ENCODE measurements at regions not wholly inside any gene's neighbourhood (a gene's known extent, or its start where the extent isn't known, plus 50 kb on each side); places are given as distances from the start of the nearest gene placed in this dataset.

GRCh38 chr6:147700436-147701209 is 192.1 kb downstream of the SAMD5 start:
- no CpG with 5 or more reads among the region's 5 CpGs for WGBS, 2 experiments (ENCODE audit: extremely low coverage in 2 of 2, insufficient read length in 1 of 2)
- no peak overlapping the region for H3K4ac ChIP-seq (ENCODE audit: low read depth, low read length)
- H3K18ac ChIP-seq (ENCODE audit: low read depth, low read length): no peak overlapping the region
- no peak overlapping the region for H3K56ac ChIP-seq (ENCODE audit: extremely low read depth, insufficient read depth, low read length)
- H2BK20ac ChIP-seq (ENCODE audit: low read depth, low read length): no peak overlapping the region
- no peaks in the 10 kb centered on the region for H4K20me1 ChIP-seq (ENCODE audit: insufficient read depth, low read length)
- H3K27ac ChIP-seq (ENCODE audit: insufficient read depth, low read length): no peak overlapping the region
- no peak overlapping the region for H4K8ac ChIP-seq (ENCODE audit: low read depth in 2 of 2, low read length in 2 of 2)
- in situ Hi-C loops (cut with MboI; ENCODE audit: low sequenced_read_pairs) (no loop called here), dilution Hi-C loops (cut with HindIII; ENCODE audit: low sequenced_read_pairs, unreplicated experiment) (no loop called here), intact Hi-C loops (cut with micrococcal nuclease) (no loop called here)
- no peak overlapping the region for H3K23ac ChIP-seq (ENCODE audit: low read depth, low read length)
- no peak overlapping the region for H3K4me3 ChIP-seq (ENCODE audit: insufficient read depth, low read depth, low read length)
- no peaks in the 10 kb centered on the region; the same call in 1 of the 2 replicates for H3K9me3 ChIP-seq (ENCODE audit: control insufficient read depth, insufficient read depth, low read length)
- no peaks in the 10 kb centered on the region; the same call in 1 of the 2 replicates for H3K4me1 ChIP-seq (ENCODE audit: control insufficient read depth, insufficient read depth, low read length)
- DNase-seq (no peak), ATAC-seq (ENCODE audit: low read depth) (peak; percentile 48)
- H2BK15ac ChIP-seq (ENCODE audit: low read depth, low read length): no peak overlapping the region
- H4K91ac ChIP-seq (ENCODE audit: insufficient read depth, low read depth, low read length): no peak overlapping the region
- no peak overlapping the region for H3K9ac ChIP-seq (ENCODE audit: low read depth, low read length)
- no peak overlapping the region for H2BK120ac ChIP-seq (ENCODE audit: low read depth, low read length)
- H3K14ac ChIP-seq (replicated peaks; ENCODE audit: low read depth, low read length): no peak overlapping the region
- no peaks in the 10 kb centered on the region for H3K79me1 ChIP-seq (ENCODE audit: low read depth in 1 of 2, low read length in 2 of 2)
- H3K27me3 ChIP-seq (ENCODE audit: control insufficient read depth, insufficient read depth, low read length): peaks cover 1% of the 10 kb centered on the region; the same call in 1 of the 2 replicates
- H2AK9ac ChIP-seq (replicated peaks; ENCODE audit: low read depth, low read length, poor library complexity): no peak overlapping the region
- H2BK5ac ChIP-seq (ENCODE audit: low read depth, low read length, poor library complexity, severe bottlenecking): no peak overlapping the region
- POLR2A ChIA-PET (ENCODE audit: unreplicated experiment): no interaction called here
- no peak overlapping the region for H3K4me2 ChIP-seq (ENCODE audit: low read depth, low read length)
- H4K5ac ChIP-seq (ENCODE audit: low read depth, low read length): no peak overlapping the region
- no peak for TF ChIP-seq ELK1 (IDR thresholded peaks at IDR 0.05; ENCODE audit: borderline replicate concordance, low read depth, low read length)
- no peak for TF ChIP-seq RCOR1 (IDR thresholded peaks at IDR 0.05; ENCODE audit: insufficient replicate concordance, low read length)
- no peak for TF ChIP-seq MAZ (IDR thresholded peaks at IDR 0.05; ENCODE audit: borderline replicate concordance, low read depth, low read length)
- TF ChIP-seq CEBPB (IDR thresholded peaks at IDR 0.05; ENCODE audit: low read depth, low read length): no peak
- TF ChIP-seq USF2 (IDR thresholded peaks at IDR 0.05; ENCODE audit: low read depth, low read length): no peak
- no peak for TF ChIP-seq RAD21 (IDR thresholded peaks at IDR 0.05; ENCODE audit: low read length)
- TF ChIP-seq CHD1 (IDR thresholded peaks at IDR 0.05; ENCODE audit: low read depth, low read length): no peak
- TF ChIP-seq MAFK (IDR thresholded peaks at IDR 0.05; ENCODE audit: low read depth, low read length): no peak
- no peak for TF ChIP-seq NFE2L2 (IDR thresholded peaks at IDR 0.05; ENCODE audit: low read depth, low read length)
- TF ChIP-seq MXI1 (IDR thresholded peaks at IDR 0.05; ENCODE audit: borderline replicate concordance, low read depth, low read length): no peak
- no peak for TF ChIP-seq FOS (IDR thresholded peaks at IDR 0.05; ENCODE audit: low read depth, low read length)
- TF ChIP-seq BHLHE40 (IDR thresholded peaks at IDR 0.05; ENCODE audit: low read depth, low read length): no peak
- no peak for TF ChIP-seq POLR2A (IDR thresholded peaks at IDR 0.05; ENCODE audit: low read depth, low read length)
- TF ChIP-seq SMC3 (IDR thresholded peaks at IDR 0.05; ENCODE audit: low read depth, low read length): no peak
- TF ChIP-seq, protein P1, sequence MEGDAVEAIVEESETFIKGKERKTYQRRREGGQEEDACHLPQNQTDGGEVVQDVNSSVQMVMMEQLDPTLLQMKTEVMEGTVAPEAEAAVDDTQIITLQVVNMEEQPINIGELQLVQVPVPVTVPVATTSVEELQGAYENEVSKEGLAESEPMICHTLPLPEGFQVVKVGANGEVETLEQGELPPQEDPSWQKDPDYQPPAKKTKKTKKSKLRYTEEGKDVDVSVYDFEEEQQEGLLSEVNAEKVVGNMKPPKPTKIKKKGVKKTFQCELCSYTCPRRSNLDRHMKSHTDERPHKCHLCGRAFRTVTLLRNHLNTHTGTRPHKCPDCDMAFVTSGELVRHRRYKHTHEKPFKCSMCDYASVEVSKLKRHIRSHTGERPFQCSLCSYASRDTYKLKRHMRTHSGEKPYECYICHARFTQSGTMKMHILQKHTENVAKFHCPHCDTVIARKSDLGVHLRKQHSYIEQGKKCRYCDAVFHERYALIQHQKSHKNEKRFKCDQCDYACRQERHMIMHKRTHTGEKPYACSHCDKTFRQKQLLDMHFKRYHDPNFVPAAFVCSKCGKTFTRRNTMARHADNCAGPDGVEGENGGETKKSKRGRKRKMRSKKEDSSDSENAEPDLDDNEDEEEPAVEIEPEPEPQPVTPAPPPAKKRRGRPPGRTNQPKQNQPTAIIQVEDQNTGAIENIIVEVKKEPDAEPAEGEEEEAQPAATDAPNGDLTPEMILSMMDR (conservative IDR thresholded peaks at IDR 0.05; ENCODE audit: low read depth, low read length): no peak
- TF ChIP-seq RFX5 (IDR thresholded peaks at IDR 0.05; ENCODE audit: low read depth, low read length): no peak
- H2AFZ ChIP-seq (replicated peaks; ENCODE audit: low read length, poor library complexity): no peak overlapping the region
- no peaks in the 10 kb centered on the region; the same call in 1 of the 2 replicates for H3K9me1 ChIP-seq (ENCODE audit: insufficient read depth, low read length)
- BruUV-seq (replicated peaks): no TSS peak
- no peaks in the 10 kb centered on the region for H3K36me3 ChIP-seq (ENCODE audit: control insufficient read depth, insufficient read depth, low read length)
- CTCF ChIA-PET: no interaction called here
- no peak overlapping the region for H2AK5ac ChIP-seq (ENCODE audit: low read depth, low read length)

All from IMR-90 (cell line).